HEK293 (cell line): ENCODE measurements at regions not wholly inside any gene's neighbourhood (a gene's known extent, or its start where the extent isn't known, plus 50 kb on each side); places are given as distances from the start of the nearest gene placed in this dataset.

ENCODE experiments used
- CTCF ChIA-PET: fragments of 350-600 bp; formaldehyde crosslinking; extraction: SDS; loops from one replicate; lab custom pipeline; 2021; ENCODE audit warnings: antibody characterized with exemption; lab: Yijun Ruan, JAX
- POLR2A ChIA-PET: fragments of 300-600 bp; formaldehyde crosslinking; extraction: SDS; loops from one replicate; lab custom pipeline; 2020; ENCODE audit warnings: antibody characterized with exemption, inconsistent platforms; lab: Yijun Ruan, JAX
- H3K27ac ChIP-seq: fragments of 200-500 bp; sonication (Bioruptor generic); 2 replicates; pipeline ENCODE4 v1.5.1; 2014; ENCODE audit warnings: low read depth, low read length, control low read depth, inconsistent platforms; ENCODE audit errors: extremely low read depth
- H3K36me3 ChIP-seq, 2 experiments: fragments of 200-500 bp in 1 of 2; sonication (Bioruptor generic) in 1 of 2; 1 replicate in 1 of 2; 2 replicates in 1 of 2; pipeline ENCODE4 v1.5.1; 2014 to 2017; ENCODE audit warnings: inconsistent platforms in 2 of 2, low read length in 2 of 2; ENCODE audit not compliant: control insufficient read depth in 2 of 2, insufficient read depth in 1 of 2
- H3K4me1 ChIP-seq: fragments of 200-500 bp; sonication (Bioruptor generic); 2 replicates; pipeline ENCODE4 v1.5.1; 2014; ENCODE audit warnings: mild to moderate bottlenecking, low read length, inconsistent platforms; ENCODE audit not compliant: control insufficient read depth, insufficient read depth
- H3K4me3 ChIP-seq: 2 replicates; pipeline ENCODE4 v1.5.1; 2011; ENCODE audit warnings: low read depth, mild to moderate bottlenecking, control low read depth, low read length, moderate library complexity
- H3K9me3 ChIP-seq: fragments of 200-500 bp; sonication (Bioruptor generic); 2 replicates; pipeline ENCODE4 v1.5.1; 2014; ENCODE audit warnings: low read depth, low read length, inconsistent platforms; ENCODE audit not compliant: control insufficient read depth, insufficient read depth
- EGR2 ChIP-seq: fragments of 450-650 bp; formaldehyde crosslinking; IDR thresholded peaks from 2 replicates; pipeline ENCODE4 v1.5.1; 2016; ENCODE audit warnings: low read depth, missing biosample characterization, missing genetic modification characterization
- GLIS2 ChIP-seq: fragments of 450-650 bp; formaldehyde crosslinking; IDR thresholded peaks from 2 replicates; pipeline ENCODE4 v1.5.1; 2016; ENCODE audit warnings: missing biosample characterization, missing genetic modification characterization
- HOXD13 ChIP-seq: sonication (generic); formaldehyde crosslinking; IDR thresholded peaks from 2 replicates; pipeline ENCODE4 v1.8.0; 2022; ENCODE audit warnings: missing genetic modification reagents, borderline replicate concordance
- IKZF3 ChIP-seq: fragments of 450-650 bp; IDR thresholded peaks from 2 replicates; pipeline ENCODE4 v1.5.0; 2018; ENCODE audit warnings: missing biosample characterization, mild to moderate bottlenecking, missing genetic modification characterization, moderate library complexity
- SP2 ChIP-seq: fragments of 450-650 bp; formaldehyde crosslinking; IDR thresholded peaks from 2 replicates; pipeline ENCODE4 v1.5.1; 2016; ENCODE audit warnings: missing biosample characterization, missing genetic modification characterization
- ZBTB17 ChIP-seq: fragments of 450-650 bp; formaldehyde crosslinking; IDR thresholded peaks from 2 replicates; pipeline ENCODE4 v1.5.1; 2016; ENCODE audit warnings: missing biosample characterization, missing genetic modification characterization
- ZNF121 ChIP-seq: fragments of 450-650 bp; formaldehyde crosslinking; IDR thresholded peaks from 2 replicates; pipeline ENCODE4 v1.5.1; 2016; ENCODE audit warnings: missing biosample characterization, missing genetic modification characterization
- ZNF140 ChIP-seq: fragments of 450-650 bp; formaldehyde crosslinking; IDR thresholded peaks from 2 replicates; pipeline ENCODE4 v1.5.1; 2016; ENCODE audit warnings: missing biosample characterization, missing genetic modification characterization
- ZNF16 ChIP-seq: fragments of 450-650 bp; formaldehyde crosslinking; IDR thresholded peaks from 2 replicates; pipeline ENCODE4 v1.5.1; 2016; ENCODE audit warnings: low read depth, missing biosample characterization, missing genetic modification characterization
- ZNF366 ChIP-seq: fragments of 450-650 bp; formaldehyde crosslinking; conservative IDR thresholded peaks from 2 replicates; pipeline ENCODE4 v1.5.1; 2016; ENCODE audit warnings: missing biosample characterization, missing genetic modification characterization
- ZNF423 ChIP-seq: fragments of 450-650 bp; formaldehyde crosslinking; IDR thresholded peaks from 2 replicates; pipeline ENCODE4 v1.5.1; 2016; ENCODE audit warnings: missing biosample characterization, missing genetic modification characterization
- ZNF514 ChIP-seq: fragments of 450-650 bp; formaldehyde crosslinking; IDR thresholded peaks from 2 replicates; pipeline ENCODE4 v1.5.1; 2016; ENCODE audit warnings: missing biosample characterization, missing genetic modification characterization
- ZNF664 ChIP-seq: fragments of 450-650 bp; formaldehyde crosslinking; IDR thresholded peaks from 2 replicates; pipeline ENCODE4 v1.5.1; 2016; ENCODE audit warnings: missing biosample characterization, missing genetic modification characterization
- TF ChIP-seq, protein P1 (sequence below): fragments of 450-650 bp; IDR thresholded peaks from 2 replicates; pipeline ENCODE4 v1.5.1; 2018; ENCODE audit warnings: missing biosample characterization, missing genetic modification characterization
- TF ChIP-seq, protein P2 (sequence below): fragments of 450-650 bp; formaldehyde crosslinking; IDR thresholded peaks from 2 replicates; pipeline ENCODE4 v1.5.1; 2016; ENCODE audit warnings: missing biosample characterization, missing genetic modification characterization
- TF ChIP-seq, protein P3 (sequence below): fragments of 450-650 bp; formaldehyde crosslinking; IDR thresholded peaks from 2 replicates; pipeline ENCODE4 v1.5.1; 2016; ENCODE audit warnings: missing biosample characterization, missing genetic modification characterization
- TF ChIP-seq, protein P4 (sequence below): fragments of 450-650 bp; formaldehyde crosslinking; IDR thresholded peaks from 2 replicates; pipeline ENCODE4 v1.5.1; 2016; ENCODE audit warnings: missing biosample characterization, missing genetic modification characterization
- TF ChIP-seq, protein P5 (sequence below): fragments of 450-650 bp; formaldehyde crosslinking; IDR thresholded peaks from 2 replicates; pipeline ENCODE4 v1.5.1; 2016; ENCODE audit warnings: missing biosample characterization, missing genetic modification characterization
- TF ChIP-seq, protein P6 (sequence below): fragments of 450-650 bp; formaldehyde crosslinking; IDR thresholded peaks from 2 replicates; pipeline ENCODE4 v1.5.1; 2016; ENCODE audit warnings: missing biosample characterization, missing genetic modification characterization

DNA sequence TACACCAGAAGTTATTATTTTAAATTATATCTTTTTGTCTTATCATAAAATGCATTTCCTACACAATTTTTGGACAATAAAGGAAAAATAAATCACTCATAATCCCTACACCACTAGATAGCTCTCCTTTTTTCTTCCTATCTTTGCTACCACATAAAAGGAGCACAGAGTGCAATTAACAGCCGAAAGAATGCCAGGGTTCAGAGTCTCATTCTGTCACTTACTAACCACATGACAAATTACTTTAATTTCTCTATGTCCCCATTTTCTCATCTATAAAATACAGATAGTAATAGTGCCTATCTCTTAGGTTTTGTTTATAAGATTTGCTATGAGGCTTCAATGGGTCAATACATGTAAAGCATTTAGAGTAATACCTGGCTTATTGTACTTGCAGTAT lies 158.7 kb upstream of the GRIN3A start (continued):
- TF ChIP-seq EGR2 (tag by site-specific recombination) (no peak), ZNF121 (tag by site-specific recombination) (no peak), ZNF140 (tag by site-specific recombination) (no peak), ZNF664 (tag by site-specific recombination) (no peak), SP2 (tag by site-specific recombination) (no peak)
- TF ChIP-seq, protein P1, sequence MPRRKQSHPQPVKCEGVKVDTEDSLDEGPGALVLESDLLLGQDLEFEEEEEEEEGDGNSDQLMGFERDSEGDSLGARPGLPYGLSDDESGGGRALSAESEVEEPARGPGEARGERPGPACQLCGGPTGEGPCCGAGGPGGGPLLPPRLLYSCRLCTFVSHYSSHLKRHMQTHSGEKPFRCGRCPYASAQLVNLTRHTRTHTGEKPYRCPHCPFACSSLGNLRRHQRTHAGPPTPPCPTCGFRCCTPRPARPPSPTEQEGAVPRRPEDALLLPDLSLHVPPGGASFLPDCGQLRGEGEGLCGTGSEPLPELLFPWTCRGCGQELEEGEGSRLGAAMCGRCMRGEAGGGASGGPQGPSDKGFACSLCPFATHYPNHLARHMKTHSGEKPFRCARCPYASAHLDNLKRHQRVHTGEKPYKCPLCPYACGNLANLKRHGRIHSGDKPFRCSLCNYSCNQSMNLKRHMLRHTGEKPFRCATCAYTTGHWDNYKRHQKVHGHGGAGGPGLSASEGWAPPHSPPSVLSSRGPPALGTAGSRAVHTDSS (tag by site-specific recombination), result no peak
- TF ChIP-seq, protein P2, sequence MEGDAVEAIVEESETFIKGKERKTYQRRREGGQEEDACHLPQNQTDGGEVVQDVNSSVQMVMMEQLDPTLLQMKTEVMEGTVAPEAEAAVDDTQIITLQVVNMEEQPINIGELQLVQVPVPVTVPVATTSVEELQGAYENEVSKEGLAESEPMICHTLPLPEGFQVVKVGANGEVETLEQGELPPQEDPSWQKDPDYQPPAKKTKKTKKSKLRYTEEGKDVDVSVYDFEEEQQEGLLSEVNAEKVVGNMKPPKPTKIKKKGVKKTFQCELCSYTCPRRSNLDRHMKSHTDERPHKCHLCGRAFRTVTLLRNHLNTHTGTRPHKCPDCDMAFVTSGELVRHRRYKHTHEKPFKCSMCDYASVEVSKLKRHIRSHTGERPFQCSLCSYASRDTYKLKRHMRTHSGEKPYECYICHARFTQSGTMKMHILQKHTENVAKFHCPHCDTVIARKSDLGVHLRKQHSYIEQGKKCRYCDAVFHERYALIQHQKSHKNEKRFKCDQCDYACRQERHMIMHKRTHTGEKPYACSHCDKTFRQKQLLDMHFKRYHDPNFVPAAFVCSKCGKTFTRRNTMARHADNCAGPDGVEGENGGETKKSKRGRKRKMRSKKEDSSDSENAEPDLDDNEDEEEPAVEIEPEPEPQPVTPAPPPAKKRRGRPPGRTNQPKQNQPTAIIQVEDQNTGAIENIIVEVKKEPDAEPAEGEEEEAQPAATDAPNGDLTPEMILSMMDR (tag by site-specific recombination), result no peak
- TF ChIP-seq, protein P3, sequence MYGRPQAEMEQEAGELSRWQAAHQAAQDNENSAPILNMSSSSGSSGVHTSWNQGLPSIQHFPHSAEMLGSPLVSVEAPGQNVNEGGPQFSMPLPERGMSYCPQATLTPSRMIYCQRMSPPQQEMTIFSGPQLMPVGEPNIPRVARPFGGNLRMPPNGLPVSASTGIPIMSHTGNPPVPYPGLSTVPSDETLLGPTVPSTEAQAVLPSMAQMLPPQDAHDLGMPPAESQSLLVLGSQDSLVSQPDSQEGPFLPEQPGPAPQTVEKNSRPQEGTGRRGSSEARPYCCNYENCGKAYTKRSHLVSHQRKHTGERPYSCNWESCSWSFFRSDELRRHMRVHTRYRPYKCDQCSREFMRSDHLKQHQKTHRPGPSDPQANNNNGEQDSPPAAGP, result no peak
- TF ChIP-seq, protein P4, sequence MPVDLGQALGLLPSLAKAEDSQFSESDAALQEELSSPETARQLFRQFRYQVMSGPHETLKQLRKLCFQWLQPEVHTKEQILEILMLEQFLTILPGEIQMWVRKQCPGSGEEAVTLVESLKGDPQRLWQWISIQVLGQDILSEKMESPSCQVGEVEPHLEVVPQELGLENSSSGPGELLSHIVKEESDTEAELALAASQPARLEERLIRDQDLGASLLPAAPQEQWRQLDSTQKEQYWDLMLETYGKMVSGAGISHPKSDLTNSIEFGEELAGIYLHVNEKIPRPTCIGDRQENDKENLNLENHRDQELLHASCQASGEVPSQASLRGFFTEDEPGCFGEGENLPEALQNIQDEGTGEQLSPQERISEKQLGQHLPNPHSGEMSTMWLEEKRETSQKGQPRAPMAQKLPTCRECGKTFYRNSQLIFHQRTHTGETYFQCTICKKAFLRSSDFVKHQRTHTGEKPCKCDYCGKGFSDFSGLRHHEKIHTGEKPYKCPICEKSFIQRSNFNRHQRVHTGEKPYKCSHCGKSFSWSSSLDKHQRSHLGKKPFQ, result no peak

DNA sequence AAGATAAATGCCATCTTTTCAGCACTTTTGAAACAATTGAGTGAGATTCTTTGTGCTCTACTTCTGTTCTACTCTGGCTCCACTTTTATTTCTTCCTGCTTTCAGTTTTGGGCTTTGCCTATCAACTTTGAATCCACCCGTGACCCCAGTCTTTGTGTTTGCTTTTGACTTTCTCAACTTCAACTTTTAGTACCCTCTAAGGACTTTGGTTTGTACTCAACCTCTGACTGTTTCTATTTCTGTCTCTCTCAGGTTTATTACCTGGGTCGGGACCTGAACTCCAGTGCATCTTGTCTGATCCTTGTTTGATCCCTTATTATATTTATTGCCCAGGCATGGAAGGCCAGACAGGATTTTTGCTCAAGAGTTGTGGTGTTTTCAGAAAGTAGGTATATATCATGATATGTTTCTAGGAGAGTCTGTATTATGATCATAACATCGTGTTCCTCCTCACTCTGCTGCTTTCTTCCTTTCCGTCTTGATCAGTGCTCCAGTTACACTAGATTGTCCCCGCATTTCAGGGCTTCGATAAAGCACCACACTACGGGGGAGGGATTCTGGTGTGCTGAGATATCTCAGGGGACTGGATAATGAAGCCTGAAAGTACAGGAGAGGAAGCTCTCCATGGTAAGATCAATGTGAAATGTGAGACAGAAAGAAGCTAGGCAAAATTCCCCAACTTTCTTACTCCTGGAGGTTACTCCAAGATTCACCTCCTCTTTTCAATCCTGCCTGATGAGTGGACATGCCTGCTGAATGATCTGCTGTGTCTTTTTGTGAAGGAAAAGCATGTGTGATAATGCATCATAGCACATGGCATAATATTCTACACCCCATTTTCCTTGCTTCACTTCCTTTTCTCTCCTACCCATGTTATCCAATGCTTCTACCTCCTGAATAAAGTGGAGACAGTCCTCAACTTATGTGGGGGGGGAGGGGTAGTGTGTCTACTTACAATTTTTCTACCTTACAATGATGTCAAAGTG lies 155.5 kb upstream of the GRIN3A start:
- H3K4me1 ChIP-seq, result no peaks in the 10 kb centered on the region
- no peaks in the 10 kb centered on the region for H3K9me3 ChIP-seq
- ChIA-PET CTCF (no interaction called here), POLR2A (no interaction called here)
- no peak overlapping the region for H3K27ac ChIP-seq
- no peak for TF ChIP-seq ZNF366 (tag by site-specific recombination)
- TF ChIP-seq IKZF3 (tag by site-specific recombination), result no peak
- TF ChIP-seq, protein P5, sequence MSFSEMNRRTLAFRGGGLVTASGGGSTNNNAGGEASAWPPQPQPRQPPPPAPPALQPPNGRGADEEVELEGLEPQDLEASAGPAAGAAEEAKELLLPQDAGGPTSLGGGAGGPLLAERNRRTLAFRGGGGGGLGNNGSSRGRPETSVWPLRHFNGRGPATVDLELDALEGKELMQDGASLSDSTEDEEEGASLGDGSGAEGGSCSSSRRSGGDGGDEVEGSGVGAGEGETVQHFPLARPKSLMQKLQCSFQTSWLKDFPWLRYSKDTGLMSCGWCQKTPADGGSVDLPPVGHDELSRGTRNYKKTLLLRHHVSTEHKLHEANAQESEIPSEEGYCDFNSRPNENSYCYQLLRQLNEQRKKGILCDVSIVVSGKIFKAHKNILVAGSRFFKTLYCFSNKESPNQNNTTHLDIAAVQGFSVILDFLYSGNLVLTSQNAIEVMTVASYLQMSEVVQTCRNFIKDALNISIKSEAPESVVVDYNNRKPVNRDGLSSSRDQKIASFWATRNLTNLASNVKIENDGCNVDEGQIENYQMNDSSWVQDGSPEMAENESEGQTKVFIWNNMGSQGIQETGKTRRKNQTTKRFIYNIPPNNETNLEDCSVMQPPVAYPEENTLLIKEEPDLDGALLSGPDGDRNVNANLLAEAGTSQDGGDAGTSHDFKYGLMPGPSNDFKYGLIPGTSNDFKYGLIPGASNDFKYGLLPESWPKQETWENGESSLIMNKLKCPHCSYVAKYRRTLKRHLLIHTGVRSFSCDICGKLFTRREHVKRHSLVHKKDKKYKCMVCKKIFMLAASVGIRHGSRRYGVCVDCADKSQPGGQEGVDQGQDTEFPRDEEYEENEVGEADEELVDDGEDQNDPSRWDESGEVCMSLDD, result no peak
- H3K4me3 ChIP-seq, result no peak overlapping the region
- H3K36me3 ChIP-seq, result no peaks in the 10 kb centered on the region

DNA sequence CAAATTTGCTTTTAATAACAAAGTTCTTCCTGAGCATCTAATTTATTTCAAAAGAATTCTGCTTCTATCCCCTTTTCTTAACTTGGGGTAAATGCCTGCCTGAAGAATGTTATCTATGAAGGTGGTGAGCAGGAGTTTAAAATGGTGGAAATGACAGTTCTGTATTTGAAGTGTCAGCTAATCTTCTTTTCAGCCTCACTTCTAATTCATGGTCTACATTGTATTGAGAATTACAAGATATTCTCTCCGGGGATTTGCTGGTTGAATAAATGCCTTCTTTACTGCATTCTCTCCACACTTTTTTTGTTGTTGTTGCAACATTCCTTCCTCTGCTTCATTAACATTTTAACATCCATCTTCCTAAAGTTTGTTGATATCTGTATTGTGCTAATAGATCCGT lies 143.1 kb upstream of the GRIN3A start:
- no peak for TF ChIP-seq ZNF514
- TF ChIP-seq GLIS2 (tag by site-specific recombination), result no peak
- TF ChIP-seq, protein P6, sequence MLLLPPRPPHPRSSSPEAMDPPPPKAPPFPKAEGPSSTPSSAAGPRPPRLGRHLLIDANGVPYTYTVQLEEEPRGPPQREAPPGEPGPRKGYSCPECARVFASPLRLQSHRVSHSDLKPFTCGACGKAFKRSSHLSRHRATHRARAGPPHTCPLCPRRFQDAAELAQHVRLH (tag by site-specific recombination), result no peak
- no peak for TF ChIP-seq ZNF423 (tag by site-specific recombination)
- TF ChIP-seq ZBTB17 (tag by site-specific recombination), result no peak
- TF ChIP-seq ZNF16 (tag by site-specific recombination), result no peak
- TF ChIP-seq ZNF121 (tag by site-specific recombination), result no peak
- TF ChIP-seq HOXD13 (CRISPR knock-in tag), result no peak
- Histone ChIP-seq H3K27ac (no peak overlapping the region), H3K36me3 (no peaks in the 10 kb centered on the region), H3K9me3 (no peaks in the 10 kb centered on the region), H3K4me3 (no peak overlapping the region), H3K4me1 (no peaks in the 10 kb centered on the region)
- ChIA-PET CTCF (interaction anchor here (0.7 kb wide), 1 partner anchor 193 kb away, joined by 5 read pairs; no protein-coding TSS in a partner anchor), POLR2A (no interaction called here)
